ENCODE measurements at regions not wholly inside any gene's neighbourhood (a gene's known extent, or its start where the extent isn't known, plus 50 kb on each side); places are given as distances from the start of the nearest gene placed in this dataset.
"Not testable (repeated sequence)": the region's sequence is repeated elsewhere in the genome, so short reads cannot be mapped to it uniquely, and the experiment has no call there.

GRCh38 chr14:106058342-106058741 is 532.0 kb downstream of the TMEM121 start:
- no peak for DNase-seq
- Histone ChIP-seq H3K36me3 (no peaks in the 10 kb centered on the region), H3K27ac (no peak overlapping the region), H3K4me3 (no peak overlapping the region), H3K4me1 (no peaks in the 10 kb centered on the region), H3K27me3 (peaks cover 0 to 34% (median 3%) of the 10 kb centered on the region in 3 donors), H3K9me3 (no peaks in the 10 kb centered on the region)
- no peak for TF ChIP-seq POLR2A (IDR thresholded peaks at IDR 0.05)
- TF ChIP-seq POLR2AphosphoS5 (IDR thresholded peaks at IDR 0.05), result no peak
- no peak for TF ChIP-seq CTCF (IDR thresholded peaks at IDR 0.05)
- no peak for TF ChIP-seq EP300 (IDR thresholded peaks at IDR 0.05)
- intact Hi-C loops (cut with DNase I; ENCODE audit: low total_unique reads), result no loop called here
- 51 to 65% (median 57%) methylated on average over 8 of the region's 8 CpGs for WGBS, 5 donors

GRCh38 chr14:106060276-106060975 is 534.0 kb downstream of the TMEM121 start:
- intact Hi-C loops (cut with DNase I; ENCODE audit: low total_unique reads), result no loop called here

GRCh38 chr14:106061877-106062500 is 535.6 kb downstream of the TMEM121 start:
- peaks cover 0 to 34% (median 3%) of the 10 kb centered on the region in 3 donors for H3K27me3 ChIP-seq
- H3K27ac ChIP-seq; intact Hi-C loops (cut with DNase I; ENCODE audit: low total_unique reads); H3K4me3 ChIP-seq; H3K36me3 ChIP-seq; H3K9me3 ChIP-seq; H3K4me1 ChIP-seq: not testable (repeated sequence)
- TF ChIP-seq CTCF (IDR thresholded peaks at IDR 0.05), result peak in 3 of 7 experiments; percentile 5 to 28 (median 19)
- DNase-seq, result peak; percentile 32 to 54
- 29 to 52% (median 44%) methylated on average over 11 to 12 of the region's 12 CpGs for WGBS, 5 donors

More at GRCh38 chr14:106060276-106060975, 534.0 kb downstream of the TMEM121 start:
- DNase-seq, result no peak
- no peaks in the 10 kb centered on the region for H3K9me3 ChIP-seq
- no peaks in the 10 kb centered on the region for H3K36me3 ChIP-seq
- H3K27me3 ChIP-seq, result peaks cover 0 to 34% (median 3%) of the 10 kb centered on the region in 3 donors
- no peak for TF ChIP-seq CTCF (IDR thresholded peaks at IDR 0.05)
- no peak for TF ChIP-seq POLR2AphosphoS5 (IDR thresholded peaks at IDR 0.05)
- TF ChIP-seq EP300 (IDR thresholded peaks at IDR 0.05), result no peak
- no peak for TF ChIP-seq POLR2A (IDR thresholded peaks at IDR 0.05)
- H3K4me3 ChIP-seq, result no peak overlapping the region
- H3K4me1 ChIP-seq, result no peaks in the 10 kb centered on the region
- no peak overlapping the region for H3K27ac ChIP-seq
- 53 to 65% (median 59%) methylated on average over 3 of the region's 3 CpGs for WGBS, 5 donors

- intact Hi-C loops (cut with DNase I; ENCODE audit: low total_unique reads), result no loop called here
- WGBS, 5 donors, result 63 to 72% (median 68%) methylated on average over 4 of the region's 4 CpGs
- H3K27ac ChIP-seq, result no peak overlapping the region
- H3K27me3 ChIP-seq, result peaks cover 0 to 31% (median 3%) of the 10 kb centered on the region in 3 donors
- no peaks in the 10 kb centered on the region for H3K9me3 ChIP-seq
- TF ChIP-seq POLR2AphosphoS5 (IDR thresholded peaks at IDR 0.05), result no peak
- no peak overlapping the region for H3K4me3 ChIP-seq
- no peaks in the 10 kb centered on the region for H3K36me3 ChIP-seq
- DNase-seq, result no peak
- H3K4me1 ChIP-seq, result no peaks in the 10 kb centered on the region
These were observed 536.3 kb downstream of the TMEM121 start for GRCh38 chr14:106062502-106063272.

All from stomach (tissue), 8 donors.